UCSD-AML1 (cell line): ENCODE measurements at regions not wholly inside any gene's neighbourhood (a gene's known extent, or its start where the extent isn't known, plus 50 kb on each side); places are given as distances from the start of the nearest gene placed in this dataset.
"Not testable (repeated sequence)": the region's sequence is repeated elsewhere in the genome, so short reads cannot be mapped to it uniquely, and the experiment has no call there.

Experiments used
- DNase-seq: peaks from one replicate; lab custom pipeline; 2025; ENCODE audit not compliant: unreplicated experiment; lab: John Stamatoyannopoulos, UW

- DNase-seq: no peak
Observed at GRCh38 chr4:27119239-27119638, 258.6 kb downstream of the STIM2 start.

GRCh38 chr4:27121830-27122229, 261.2 kb downstream of the STIM2 start:
- no peak for DNase-seq

DNA sequence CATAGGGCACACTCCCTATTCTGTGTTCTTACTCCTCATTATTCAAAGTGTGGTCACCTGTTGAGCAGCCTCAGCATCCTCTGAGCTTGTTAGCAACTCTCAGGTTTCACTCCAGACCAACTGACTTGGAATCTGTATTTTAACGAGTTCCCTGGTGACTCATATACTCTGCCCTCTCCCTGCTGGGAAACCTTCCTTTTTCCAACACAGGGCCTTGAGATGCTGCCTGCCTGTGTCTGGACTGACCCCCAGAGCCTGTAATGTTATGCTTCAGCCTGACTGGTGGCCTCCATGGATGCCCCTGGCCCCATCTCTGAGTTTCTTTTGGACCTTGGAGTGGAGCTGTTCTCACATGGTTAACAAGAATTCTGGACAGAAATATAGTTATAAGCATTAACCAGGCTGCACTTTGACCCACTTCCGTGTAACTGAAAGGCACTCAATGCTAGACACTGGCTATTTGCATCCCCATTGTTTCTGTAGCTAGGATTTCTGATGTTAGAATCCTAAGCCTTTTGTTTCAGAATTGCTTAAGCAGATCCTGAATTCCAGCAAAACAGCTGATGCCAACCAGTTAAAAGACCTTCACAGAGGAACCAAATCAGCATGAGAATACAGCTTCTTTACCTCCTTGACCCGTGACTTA, 262.6 kb downstream of the STIM2 start:
- DNase-seq: no peak

- no peak for DNase-seq
Observed at GRCh38 chr4:27123769-27124124, 263.1 kb downstream of the STIM2 start.

GRCh38 chr4:27126895-27127294, 266.3 kb downstream of the STIM2 start:
- not testable (repeated sequence) for DNase-seq

GRCh38 chr4:27128443-27128842, 267.8 kb downstream of the STIM2 start:
- DNase-seq: no peak

DNA sequence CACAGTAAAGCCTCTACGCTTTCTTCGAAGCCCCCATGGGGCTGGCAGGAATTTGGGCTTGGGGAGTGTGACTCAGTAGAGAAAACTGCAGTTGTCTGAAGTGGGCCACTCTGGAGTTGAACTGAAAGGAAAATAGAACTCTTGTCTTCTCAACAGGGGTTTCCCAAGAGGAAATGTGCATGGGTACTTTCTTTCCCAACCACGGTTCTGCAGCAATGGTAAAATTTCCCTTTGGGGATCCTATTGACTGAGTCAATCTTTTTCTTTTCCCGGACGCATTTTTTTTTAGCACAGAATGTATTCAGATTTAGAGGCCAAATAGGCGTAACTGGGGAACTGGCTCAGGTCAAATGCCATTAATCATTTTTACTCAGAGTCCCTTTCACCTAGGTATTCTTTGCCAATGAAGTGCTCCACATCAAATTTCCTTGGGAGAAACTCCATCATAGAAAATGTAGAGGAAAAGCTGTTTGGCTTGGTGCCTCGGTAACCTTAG, 269.3 kb downstream of the STIM2 start:
- no peak for DNase-seq

DNA sequence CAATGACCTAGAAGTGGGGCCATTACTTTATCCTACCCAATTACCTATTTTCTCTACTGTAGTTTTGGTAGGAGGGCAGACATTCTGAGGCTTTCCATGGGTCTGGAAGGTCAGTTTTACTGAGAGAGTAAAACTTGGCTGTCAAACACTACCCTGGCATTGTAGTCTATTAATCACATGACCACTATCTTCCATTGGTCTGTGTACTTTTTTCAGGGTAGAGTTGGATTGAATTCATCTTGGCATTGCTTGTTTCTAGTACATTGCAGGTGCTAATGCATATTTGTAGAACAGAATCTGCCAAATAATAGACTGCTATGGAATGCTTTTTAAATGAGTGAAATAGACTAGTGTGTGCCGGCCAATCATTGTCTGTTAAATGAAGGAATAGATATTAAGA, 271.9 kb downstream of the STIM2 start:
- DNase-seq: no peak

DNA sequence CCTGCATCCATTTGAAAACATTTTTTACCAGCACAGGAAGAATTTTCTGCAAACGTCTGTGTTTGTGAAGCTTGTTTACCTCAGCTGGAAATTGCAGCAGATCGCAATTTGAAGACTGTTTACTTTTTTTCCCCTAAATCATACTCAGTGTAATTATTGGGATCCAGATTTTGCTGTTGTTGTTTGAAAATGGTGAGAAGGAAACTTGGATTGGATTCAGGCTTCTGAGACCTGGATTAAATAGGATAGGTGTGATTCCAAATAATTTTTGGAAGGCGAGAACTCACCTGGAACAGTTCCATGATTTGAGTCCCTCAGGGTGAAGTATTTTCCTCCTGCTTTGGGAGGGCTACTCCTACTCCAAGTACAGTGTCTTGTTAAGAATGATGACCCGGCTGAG, 279.8 kb downstream of the STIM2 start:
- DNase-seq: no peak

DNA sequence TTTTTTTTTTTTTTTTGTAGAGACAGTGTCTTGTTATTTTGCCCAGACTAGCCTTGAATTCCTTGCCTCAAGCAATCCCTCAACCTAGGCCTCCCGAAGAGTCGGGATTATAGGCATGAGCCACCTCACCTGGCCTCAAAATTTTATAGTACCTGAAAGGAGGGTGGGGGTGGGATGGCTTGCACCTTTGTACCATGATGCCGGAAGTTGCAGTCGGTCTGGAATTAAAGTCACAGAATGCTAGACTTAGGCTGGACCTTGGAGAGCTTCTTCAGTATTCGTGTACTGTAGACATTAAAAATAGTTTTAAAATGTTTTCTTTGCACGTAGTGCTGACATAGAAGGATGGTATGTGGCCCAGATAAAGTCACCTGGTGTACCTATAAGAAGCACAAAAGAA, 280.9 kb downstream of the STIM2 start:
- no peak for DNase-seq

DNA sequence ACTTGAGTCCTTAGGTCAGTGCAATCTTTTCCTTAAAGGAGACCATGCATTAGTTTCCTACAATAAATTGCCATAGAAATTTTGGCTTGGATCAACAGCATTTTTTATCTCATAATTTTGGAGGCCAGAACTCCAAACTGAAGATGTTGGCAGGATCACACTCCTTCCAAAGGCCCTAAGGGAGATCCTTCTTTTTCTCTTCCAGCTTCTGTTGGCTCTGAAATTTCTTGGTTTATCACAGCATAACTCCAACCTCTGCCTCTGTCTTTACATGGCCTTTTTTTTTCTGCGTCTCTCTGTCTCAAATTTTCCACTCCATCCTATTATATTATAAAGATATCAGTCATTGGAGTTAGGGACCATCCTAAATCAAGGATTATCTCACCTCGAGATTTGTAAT, 282.2 kb downstream of the STIM2 start:
- no peak for DNase-seq

DNA sequence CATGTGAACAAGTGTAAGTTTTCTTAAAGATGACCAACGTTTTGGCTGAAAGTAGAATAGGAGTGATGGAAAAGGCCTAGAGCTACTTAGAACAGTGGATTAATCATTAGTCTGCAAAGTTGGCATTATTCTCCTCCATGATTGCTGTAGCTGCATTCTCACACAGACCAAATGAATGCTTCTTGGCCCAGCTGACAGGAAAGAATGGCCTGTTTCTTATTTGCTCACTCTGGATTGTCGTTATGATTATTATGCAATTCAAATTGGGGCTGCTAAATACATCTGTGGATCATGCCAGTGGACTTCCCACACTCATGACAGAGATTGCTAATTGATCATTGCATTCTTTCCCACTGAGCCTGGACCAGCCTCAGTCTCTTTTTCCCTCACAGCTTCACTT, 285.0 kb downstream of the STIM2 start:
- no peak for DNase-seq

GRCh38 chr4:27148211-27148895, 287.7 kb downstream of the STIM2 start:
- DNase-seq: no peak

- DNase-seq: no peak
Observed at GRCh38 chr4:27149541-27150212, 289.0 kb downstream of the STIM2 start.

DNA sequence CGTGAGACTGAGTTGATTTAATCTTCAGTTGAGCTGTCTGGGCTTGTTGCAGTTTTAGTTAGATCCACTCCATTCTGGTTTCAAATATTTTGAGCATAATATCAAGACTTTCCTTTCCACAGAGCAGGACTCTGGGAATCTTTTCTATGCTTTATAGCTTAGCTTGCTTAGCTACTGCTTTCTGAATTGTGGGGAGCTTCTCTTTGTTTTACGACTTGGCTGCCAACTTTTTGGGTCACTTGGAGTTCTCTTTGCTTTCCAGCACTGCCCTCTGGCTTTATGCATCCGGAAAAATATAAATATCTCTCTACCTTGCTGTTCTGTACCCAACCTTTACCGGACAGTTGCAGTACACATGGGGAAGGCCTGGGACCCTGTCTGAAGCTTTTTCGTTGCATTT, 292.1 kb downstream of the STIM2 start:
- no peak for DNase-seq

DNA sequence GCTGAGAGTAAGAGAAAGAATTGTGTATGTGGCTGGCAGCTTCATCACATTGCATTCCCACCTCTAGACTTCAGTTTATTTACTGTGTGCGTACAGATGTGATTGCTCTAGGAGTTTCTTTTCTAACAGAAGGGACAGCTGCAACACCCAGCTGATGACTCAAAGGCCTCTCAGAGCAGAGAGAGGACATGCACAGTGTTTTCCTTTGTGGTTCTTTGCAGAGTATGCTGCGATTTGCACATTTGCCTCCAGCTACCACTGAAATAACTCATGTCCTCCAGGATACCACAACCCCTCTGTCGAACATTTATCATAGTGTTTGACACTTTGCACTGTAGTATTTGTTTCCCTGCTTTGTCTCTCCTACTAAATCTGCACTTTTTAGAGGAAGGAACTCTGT, 294.1 kb downstream of the STIM2 start:
- no peak for DNase-seq

GRCh38 chr4:27161191-27161590, 300.6 kb downstream of the STIM2 start:
- DNase-seq: no peak

- DNase-seq: no peak
Observed at GRCh38 chr4:27168783-27169182, 308.1 kb downstream of the STIM2 start.

DNA sequence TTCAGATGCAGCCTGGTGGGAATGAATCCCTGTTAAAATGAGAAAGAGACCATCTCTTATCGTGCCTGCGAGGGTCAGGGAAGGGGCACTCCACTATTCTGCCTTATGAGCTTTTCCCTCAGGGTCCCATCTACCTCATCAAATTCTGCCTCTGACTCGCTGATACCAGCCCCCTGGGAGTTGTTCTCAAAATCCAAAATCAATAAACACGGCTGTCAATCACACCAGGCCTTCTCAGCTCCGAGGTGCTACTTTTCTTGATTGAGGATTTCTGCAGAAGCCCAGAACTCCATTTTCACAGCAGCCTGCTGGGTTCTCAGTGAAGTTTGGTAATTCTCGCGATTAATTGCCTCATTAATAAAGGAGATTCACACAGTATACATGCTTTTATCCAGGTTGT, 312.6 kb downstream of the STIM2 start:
- no peak for DNase-seq

DNA sequence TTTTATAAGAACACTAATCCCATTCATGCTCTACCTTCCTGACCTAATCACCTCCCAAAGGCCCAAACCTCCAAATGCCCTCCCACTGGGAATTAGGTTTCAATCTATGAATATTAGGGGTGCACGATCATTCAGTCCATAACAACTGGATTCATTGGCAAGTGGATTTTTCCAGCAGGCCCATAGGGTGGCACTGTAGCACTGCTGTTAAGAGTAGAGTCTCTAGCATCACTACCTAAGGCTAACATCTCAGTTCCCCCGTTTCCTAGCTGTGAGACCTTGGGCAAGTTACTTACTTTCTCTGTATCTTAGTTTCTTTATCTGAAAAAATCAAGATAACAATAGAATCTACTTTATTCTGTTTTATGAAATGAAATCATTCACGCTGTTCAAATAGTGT, 315.8 kb downstream of the STIM2 start:
- peak; percentile 9 for DNase-seq

GRCh38 chr4:27176881-27177280, 316.2 kb downstream of the STIM2 start:
- no peak for DNase-seq

GRCh38 chr4:27178061-27178460, 317.4 kb downstream of the STIM2 start:
- DNase-seq: no peak
